Inflammatory macrophage (primary cell): ENCODE measurements at regions not wholly inside any gene's neighbourhood (a gene's known extent, or its start where the extent isn't known, plus 50 kb on each side); places are given as distances from the start of the nearest gene placed in this dataset.
"Not testable (repeated sequence)": the region's sequence is repeated elsewhere in the genome, so short reads cannot be mapped to it uniquely, and the experiment has no call there.

Experiments used
- DNase-seq, 2 donors: peaks; one replicate each; pipeline ENCODE4 v3.0.0-alpha.2; 2020 to 2022

GRCh38 chr13:32828711-32829110 lies 187.5 kb upstream of the KL start:
- no peak for DNase-seq

- DNase-seq = no peak
Observed at GRCh38 chr13:32829269-32829668, 187.0 kb upstream of the KL start.

- DNase-seq = no peak
Observed at GRCh38 chr13:32829676-32830335, 186.4 kb upstream of the KL start.

GRCh38 chr13:32830336-32831031 lies 185.7 kb upstream of the KL start:
- DNase-seq = no peak

- DNase-seq = no peak
Observed at GRCh38 chr13:32837307-32837972, 178.8 kb upstream of the KL start.

- no peak for DNase-seq
Observed at GRCh38 chr13:32837973-32838927, 178.0 kb upstream of the KL start.

- DNase-seq = no peak
Observed at GRCh38 chr13:32838945-32839344, 177.3 kb upstream of the KL start.

GRCh38 chr13:32840113-32840512 lies 176.1 kb upstream of the KL start:
- no peak for DNase-seq

- no peak for DNase-seq
Observed at GRCh38 chr13:32840989-32841713, 175.1 kb upstream of the KL start.

- DNase-seq = no peak
Observed at GRCh38 chr13:32845952-32846950, 170.0 kb upstream of the KL start.

GRCh38 chr13:32847976-32848375 lies 168.2 kb upstream of the KL start:
- not testable (repeated sequence) for DNase-seq

GRCh38 chr13:32849369-32849768 lies 166.9 kb upstream of the KL start:
- no peak for DNase-seq

GRCh38 chr13:32850316-32851052 lies 165.7 kb upstream of the KL start:
- no peak for DNase-seq

- no peak for DNase-seq
Observed at GRCh38 chr13:32851083-32852069, 164.8 kb upstream of the KL start.

- DNase-seq = no peak
Observed at GRCh38 chr13:32852526-32852925, 163.7 kb upstream of the KL start.

- no peak for DNase-seq
Observed at GRCh38 chr13:32857077-32857476, 159.1 kb upstream of the KL start.

- no peak for DNase-seq
Observed at GRCh38 chr13:32857689-32858088, 158.5 kb upstream of the KL start.

- DNase-seq = no peak
Observed at GRCh38 chr13:32859707-32860292, 156.4 kb upstream of the KL start.
